LNCaP clone FGC (cell line): ENCODE measurements at regions not wholly inside any gene's neighbourhood (a gene's known extent, or its start where the extent isn't known, plus 50 kb on each side); places are given as distances from the start of the nearest gene placed in this dataset.

Experiments used
- DNase-seq: peaks from one replicate; pipeline ENCODE4 v3.0.0-alpha.2; 2011; ENCODE audit warnings: low read depth
- H3K4me3 ChIP-seq: 2 replicates; pipeline ENCODE4 v1.5.1; 2011; ENCODE audit warnings: mild to moderate bottlenecking, low read depth, low read length, control low read depth
- CTCF ChIP-seq: IDR thresholded peaks from 2 replicates; pipeline ENCODE4 v1.5.1; 2012; ENCODE audit warnings: mild to moderate bottlenecking; ENCODE audit not compliant: control insufficient read depth, insufficient read depth; ENCODE audit errors: extremely low read depth

- no peak for DNase-seq
- no peak overlapping the region for H3K4me3 ChIP-seq
- no peak for TF ChIP-seq CTCF
These were observed 2156.9 kb upstream of the C9orf72 start for GRCh38 chr9:29730163-29730562.

GRCh38 chr9:29740518-29740917 is 2167.2 kb upstream of the C9orf72 start:
- H3K4me3 ChIP-seq = no peak overlapping the region
- no peak for TF ChIP-seq CTCF
- no peak for DNase-seq

- no peak for DNase-seq
- TF ChIP-seq CTCF = no peak
- no peak overlapping the region for H3K4me3 ChIP-seq
These were observed 2167.9 kb upstream of the C9orf72 start for GRCh38 chr9:29741169-29741568.

- no peak for TF ChIP-seq CTCF
- DNase-seq = no peak
- H3K4me3 ChIP-seq = no peak overlapping the region
These were observed 2176.8 kb upstream of the C9orf72 start for GRCh38 chr9:29750062-29750461.

GRCh38 chr9:29751226-29751625 is 2177.9 kb upstream of the C9orf72 start:
- TF ChIP-seq CTCF = no peak
- no peak for DNase-seq
- H3K4me3 ChIP-seq = no peak overlapping the region

GRCh38 chr9:29753638-29754037 is 2180.4 kb upstream of the C9orf72 start:
- DNase-seq = no peak
- no peak overlapping the region for H3K4me3 ChIP-seq
- TF ChIP-seq CTCF = no peak

GRCh38 chr9:29769019-29769418 is 2195.7 kb upstream of the C9orf72 start:
- no peak for DNase-seq
- no peak for TF ChIP-seq CTCF
- no peak overlapping the region for H3K4me3 ChIP-seq
